HG03439 (cell line): ENCODE measurements at regions not wholly inside any gene's neighbourhood (a gene's known extent, or its start where the extent isn't known, plus 50 kb on each side); places are given as distances from the start of the nearest gene placed in this dataset.
"Not testable (repeated sequence)": the region's sequence is repeated elsewhere in the genome, so short reads cannot be mapped to it uniquely, and the experiment has no call there.

Experiments
- ATAC-seq: cut with Tn5 transposase; IDR thresholded peaks from one replicate; pipeline ENCODE4 v1.9.1; 2021; ENCODE audit warnings: mild to moderate bottlenecking, moderate library complexity; ENCODE audit not compliant: unreplicated experiment

DNA sequence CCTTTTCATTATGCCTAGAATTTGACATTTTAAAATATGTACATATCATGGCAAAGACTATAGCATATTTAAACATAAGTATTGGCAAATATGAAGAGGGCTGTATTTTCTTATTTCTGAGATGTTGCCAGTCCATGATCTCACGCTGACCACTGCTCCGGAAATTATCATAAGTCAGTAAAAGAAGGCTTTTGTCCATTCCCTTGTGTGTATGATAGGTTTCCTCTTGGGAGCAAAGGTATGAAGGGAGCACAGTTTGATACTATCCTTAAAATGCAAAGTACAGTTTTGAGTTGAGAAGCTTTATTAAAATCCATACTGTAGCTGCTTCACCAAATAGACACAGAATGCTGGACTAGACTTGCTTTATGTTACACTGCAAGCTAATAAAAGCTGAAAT is 52.6 kb upstream of the AGA start:
- no peak for ATAC-seq

DNA sequence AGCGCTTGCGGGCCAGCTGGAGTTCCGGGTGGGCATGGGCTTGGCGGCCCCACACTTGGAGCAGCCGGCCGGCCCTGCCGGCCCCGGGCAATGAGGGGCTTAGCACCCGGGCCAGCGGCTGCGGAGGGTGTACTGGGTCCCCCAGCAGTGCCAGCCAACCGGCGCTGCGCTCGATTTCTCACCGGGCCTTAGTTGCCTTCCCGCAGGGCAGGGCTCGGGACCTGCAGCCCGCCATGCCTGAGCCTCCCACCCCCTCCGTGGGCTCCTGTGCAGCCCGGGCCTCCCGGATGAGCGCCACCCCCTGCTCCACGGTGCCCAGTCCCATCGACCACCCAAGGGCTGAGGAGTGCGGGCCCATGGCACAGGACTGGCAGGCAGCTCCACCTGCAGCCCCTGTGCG is 53.4 kb upstream of the AGA start:
- ATAC-seq: not testable (repeated sequence)

DNA sequence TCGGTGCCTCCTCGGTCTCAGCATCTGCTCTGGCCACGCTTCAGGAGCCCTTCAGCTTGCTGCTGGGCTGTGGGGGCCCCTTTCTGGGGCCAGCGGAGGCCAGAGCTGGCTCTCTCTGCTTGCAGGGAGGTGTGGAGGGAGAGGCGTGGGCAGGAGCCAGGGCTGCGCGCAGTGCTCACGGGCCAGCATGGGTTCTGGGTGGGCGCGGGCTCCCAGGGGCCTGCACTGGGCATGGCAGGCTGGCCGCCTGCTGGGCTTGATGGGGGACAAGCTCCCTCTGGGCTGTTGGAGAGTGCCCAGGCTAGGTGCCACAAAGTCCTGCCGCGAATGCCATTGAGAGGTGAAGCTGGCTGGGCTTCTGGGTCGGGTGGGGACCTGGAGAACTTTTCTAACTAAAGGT is 57.3 kb upstream of the AGA start:
- no peak for ATAC-seq

DNA sequence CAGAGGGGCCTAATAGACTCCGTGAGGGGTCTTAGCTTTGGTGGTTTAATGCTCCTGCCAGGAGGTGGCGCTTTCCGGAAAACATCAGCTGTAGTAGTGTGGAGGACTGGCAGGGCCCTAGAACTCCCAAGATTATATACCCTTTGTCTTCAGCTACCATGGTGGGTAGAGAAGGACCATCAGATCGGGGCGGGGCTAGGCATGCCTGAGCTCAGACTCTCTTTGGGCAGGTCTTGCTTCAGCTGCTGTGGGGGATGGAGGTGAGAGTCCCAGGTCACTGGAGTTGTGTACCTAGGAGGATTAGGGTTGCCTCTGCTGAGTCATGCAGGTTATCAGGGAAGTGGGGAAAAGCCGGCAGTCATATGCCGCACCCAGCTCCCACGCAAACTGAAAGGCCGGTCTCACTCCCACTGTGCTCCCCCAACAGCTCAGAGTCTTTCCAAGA is 63.0 kb upstream of the AGA start:
- no peak for ATAC-seq

DNA sequence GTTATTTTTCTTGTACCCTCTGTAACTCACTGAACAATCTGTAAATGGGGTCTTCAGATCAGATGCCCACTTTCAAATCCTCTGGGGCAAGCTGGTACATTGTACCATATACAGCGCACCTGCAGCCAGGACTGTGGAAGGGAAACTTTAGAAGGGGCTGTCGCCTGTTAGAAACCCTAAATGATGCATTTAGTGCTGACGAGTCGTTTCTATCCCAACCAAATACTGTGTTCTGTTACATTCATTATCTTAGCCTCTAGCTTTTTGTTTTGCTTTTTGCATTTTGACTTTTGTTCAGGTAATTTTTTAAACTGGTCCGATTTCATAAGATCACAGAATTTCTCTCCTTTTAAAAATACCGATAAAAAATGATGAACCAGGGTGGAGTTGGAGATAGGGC is 66.4 kb upstream of the AGA start:
- no peak for ATAC-seq

DNA sequence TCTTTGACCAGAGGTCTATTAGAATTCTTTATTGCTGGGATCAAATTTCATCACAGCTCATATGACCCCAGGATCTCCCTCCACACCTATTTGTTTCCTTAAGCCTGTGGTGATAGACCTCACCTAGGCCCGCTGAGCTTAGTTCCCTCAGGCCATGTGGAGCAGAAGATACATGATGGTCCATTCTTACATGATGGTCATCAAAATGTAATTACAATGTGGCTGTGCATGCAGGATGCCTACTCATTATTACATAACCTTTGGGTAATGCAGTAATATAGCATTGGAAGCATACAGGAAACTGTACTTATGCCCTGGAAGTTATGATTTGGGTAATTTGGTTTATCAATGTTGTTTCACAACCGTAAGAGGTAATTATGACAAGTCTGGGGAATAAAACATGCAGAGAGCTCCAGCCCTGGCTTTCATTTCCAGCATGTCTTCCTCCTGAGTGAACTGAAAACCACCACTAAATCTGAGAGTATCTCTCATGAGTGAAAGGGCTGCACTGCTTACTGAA is 67.0 kb upstream of the AGA start:
- no peak for ATAC-seq

DNA sequence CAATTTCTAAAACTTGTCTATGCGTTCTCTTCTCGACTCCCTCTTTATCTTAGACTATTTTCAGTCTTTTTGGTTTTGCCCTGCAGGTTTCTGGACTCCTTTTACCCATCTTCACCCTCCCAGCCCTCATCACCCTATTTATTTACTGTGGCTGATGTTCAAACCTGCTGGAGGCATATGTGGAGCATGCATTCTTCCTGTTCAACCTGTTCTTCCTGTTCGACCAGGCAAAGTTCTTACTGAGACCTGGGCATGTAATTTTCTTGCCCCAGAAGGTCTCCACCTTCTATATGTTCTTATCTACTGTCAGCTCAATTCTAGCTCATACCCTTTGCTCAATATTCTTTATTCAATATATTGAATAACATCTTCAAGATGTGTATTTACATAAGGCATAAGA is 69.4 kb upstream of the AGA start:
- ATAC-seq: no peak

DNA sequence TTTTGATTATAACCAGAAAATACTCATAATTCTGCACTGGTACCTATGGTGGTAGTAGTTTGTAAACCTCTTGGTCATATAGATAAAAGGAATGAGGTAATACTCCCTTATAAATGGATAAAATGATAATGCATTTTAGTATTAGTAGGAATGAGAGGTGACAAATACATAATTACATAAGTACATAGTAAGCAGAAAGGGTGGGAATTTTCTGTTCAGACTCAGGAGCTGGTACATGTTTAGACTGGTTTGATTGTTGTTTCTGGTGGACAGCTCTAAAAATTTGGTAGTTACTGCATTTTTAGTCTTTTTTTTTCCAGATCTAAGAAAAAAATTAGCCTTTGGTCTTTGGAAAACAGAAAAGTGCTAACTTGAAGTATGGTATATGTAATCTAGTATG is 70.4 kb upstream of the AGA start:
- no peak for ATAC-seq

DNA sequence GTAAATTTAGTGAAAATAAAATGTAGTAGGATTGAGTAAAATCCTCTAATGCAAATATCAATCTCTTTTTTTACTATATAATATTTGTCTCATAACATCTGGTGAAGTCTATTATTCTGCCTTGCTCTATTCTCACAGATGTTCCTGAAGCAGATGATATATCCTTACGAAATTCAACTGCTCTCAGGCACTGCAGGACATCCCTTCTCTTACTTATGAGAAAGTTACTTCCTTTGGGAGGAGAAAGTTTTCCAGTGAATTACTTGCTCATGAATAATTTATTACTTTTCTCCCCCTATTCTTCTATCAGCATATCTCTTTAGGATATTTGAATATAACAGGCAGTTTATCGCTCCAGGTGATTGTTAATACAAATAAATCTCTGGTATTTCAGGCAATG is 75.6 kb upstream of the AGA start:
- no peak for ATAC-seq

DNA sequence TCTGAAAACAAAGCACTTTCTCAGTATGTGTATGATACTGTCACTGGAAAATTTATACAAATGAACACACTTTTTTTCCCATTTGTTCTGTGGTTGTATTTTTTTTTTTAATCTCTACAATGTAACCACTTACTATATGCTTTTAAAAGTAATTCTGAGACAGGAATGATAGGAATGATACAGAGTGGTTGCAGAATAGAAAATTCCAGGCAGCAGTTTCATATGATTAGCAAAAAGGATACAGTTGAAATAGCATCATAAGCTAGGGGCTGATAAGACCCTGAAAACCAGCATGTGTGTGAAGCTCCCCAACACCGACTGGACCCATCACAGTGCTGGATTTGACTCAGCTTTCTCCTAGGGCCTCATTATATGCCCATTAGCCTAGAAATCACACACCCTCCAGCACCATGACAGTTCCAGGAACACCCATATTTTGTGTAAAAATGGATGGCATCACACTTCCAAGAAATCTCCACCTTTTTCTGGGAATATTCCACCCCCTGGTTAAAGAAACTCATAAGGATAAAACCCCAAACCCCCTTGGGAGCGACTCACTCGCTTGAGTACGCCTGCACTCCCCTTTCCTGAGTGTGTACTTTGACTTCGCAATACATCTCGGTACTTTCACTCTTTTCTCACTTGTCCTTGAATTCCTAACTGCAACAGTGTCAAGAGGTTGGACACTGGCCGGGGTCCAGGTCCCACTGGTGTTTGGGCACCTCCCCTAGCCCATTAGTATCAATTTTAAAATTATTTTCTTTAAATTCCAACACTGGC is 77.4 kb upstream of the AGA start:
- ATAC-seq: no peak

DNA sequence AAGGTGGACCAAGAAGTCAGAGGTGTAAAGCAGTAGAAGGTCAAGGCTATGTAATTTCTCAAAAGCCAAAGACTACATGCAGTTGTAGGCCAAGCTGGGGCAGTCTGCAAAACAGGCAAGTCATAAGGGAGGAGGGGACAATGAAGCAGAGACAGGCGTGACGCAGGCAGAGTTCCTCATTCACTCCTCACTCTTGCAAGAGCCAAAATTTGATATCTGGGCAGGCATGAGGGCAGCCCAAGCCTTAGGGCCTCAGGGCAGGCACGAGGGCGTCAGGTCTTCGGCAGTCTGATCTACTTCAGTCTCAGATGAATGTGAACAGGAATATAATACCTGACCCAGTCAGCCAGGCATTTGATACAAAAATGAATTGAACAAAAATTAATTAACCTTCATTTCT is 86.4 kb upstream of the AGA start:
- no peak for ATAC-seq

DNA sequence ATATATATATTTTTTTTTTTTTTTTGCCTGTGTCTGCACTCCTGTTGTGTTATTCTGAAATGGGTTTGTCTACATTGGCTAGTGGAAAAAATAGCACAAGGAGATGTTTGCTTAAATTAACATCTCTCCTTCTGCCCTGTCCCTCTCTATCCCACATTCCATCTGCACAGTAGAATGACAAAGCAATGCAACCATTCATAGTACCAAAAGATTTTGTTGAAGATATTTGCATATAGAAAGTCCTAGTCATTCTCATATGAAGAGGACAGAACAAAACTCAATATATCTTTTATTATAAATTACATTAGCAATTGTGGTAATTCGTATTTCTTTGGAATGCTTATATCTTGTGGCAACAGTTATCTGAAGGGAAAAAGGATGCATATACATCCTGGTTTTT is 88.3 kb upstream of the AGA start:
- no peak for ATAC-seq

DNA sequence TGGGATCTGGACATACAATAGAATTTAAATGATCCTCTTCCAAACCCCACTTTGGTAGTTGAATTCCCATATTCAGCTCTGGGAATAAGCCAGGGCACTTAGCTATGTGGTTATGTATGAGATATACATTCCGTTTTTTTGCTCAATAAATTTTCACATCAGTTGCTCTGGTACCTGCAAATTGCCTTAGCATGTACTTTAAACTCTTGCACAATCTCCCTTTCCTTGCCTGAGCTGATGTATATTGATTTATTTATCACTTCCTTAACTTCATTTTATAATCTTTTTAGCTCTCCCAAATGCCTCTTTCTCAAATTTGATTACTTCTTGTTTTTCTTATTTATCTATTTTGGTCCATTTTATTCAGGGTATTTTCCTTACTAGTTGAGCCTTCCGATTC is 90.1 kb upstream of the AGA start:
- no peak for ATAC-seq

DNA sequence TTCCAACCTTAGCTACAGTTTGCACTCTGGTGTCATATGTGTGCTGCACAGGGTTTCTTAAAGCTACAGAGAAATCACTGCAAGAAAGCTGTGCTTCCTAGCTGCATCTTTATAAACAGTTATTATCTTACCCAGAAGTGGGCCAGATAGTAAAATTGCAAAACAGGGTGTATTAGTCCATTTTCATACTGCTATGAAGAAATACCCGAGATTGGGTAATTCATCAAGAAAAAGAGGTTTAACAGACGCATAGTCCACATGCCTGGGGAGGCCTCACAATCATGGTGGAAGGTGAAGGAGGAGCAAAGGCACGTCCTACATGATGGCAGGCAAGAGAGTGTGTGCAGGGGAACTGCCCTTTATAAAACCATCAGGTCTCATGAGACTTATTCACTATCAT is 92.6 kb upstream of the AGA start:
- ATAC-seq: not testable (repeated sequence)

DNA sequence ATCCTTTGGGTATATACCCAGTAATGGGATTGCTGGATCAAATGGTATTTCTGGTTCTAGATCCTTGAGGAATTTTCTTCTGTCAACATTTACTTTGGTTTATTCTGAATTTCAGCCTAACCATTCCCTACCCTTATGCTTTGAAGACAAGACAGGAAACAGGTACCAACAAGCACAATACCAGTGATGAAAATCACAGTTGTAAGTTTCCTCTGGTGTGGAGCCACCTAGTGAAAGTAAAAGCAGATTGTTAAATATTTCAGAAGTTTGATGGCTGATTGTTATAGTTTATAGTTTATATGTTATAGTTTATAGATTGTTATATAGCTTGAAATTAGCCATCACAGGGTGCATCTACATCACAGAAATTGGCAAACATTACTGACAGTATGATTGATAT is 104.5 kb upstream of the AGA start:
- ATAC-seq: no peak

DNA sequence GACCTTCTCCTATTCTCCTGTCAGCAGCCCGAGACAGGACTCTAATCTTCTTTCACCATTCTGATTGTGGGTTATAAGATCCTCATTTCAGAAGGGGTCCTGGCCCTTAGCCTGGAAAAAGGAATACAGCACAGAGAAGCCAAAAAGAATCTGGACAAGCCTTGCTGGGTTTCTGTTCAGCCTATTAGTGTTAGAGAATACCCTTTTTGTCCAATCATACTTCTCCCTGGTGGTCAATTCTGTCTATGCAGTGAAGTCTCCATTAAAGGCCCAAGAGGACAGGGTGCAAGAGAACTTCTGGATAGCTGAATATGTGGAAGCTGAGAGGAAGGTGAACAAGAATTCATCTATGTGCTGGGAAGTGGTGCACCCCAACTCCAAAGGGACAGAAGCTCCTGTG is 105.7 kb upstream of the AGA start:
- ATAC-seq: no peak

DNA sequence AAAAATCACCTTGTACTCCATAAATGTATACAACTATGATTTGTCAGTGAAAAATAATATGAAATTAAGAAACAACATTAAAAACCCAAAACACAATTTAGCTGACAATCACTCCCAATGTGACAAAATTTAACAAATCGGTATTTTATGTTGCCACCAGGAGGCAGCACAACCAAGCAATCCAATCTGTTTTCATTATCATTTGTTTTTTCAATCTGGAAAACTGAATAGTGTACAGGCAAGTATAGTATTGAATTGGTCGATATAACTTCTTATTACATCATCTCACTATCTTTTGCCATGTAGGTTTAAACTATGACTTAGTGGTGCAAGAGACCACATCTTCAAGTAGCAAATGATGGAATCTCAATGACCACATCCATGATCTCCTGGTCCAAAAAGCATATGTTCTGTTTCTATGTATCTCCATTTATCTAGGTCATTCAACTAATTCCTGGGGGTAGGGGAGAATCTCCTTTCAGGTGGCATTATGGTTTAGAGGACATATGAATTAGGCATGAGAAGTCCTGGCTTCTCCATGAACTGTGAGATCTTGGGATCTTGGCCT is 112.9 kb upstream of the AGA start:
- no peak for ATAC-seq

DNA sequence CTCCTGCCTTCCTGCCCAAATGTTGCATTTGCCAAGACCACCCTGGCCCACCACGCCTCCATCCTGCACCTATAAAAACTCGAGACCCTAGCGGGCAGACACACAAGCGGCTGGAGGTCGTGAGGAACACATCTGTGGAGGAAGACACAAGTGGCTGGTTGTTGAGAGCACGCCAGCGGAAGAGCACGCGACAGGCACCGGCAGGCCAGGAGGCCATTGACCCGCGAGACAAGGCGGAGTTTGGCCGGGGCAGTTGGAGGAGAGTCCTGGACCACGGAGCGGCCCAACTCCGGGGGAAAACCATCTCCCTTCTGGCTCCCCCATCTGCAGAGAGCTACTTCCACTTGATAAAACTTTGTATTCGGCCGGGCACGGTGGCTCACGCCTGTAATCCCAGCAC is 115.2 kb upstream of the AGA start:
- ATAC-seq: no peak

DNA sequence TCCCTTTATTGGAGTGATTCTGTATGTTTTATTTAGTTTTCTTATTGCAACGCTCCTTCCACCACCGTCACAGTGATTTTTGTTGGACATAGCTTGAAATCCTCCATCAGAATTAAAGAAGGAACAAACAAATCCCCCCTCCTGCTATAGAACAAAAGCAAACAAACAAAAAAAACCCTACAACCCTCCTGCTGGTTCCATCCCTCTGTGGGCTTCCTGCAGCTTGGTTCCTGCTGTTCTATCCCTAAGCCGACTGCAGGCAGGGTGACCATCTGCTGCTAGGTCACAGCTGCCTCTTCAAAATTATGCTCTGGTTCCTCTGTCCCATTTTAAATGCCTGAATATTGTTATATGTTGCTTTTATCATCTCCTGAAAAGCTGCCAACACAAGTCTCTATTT is 116.8 kb upstream of the AGA start:
- no peak for ATAC-seq

DNA sequence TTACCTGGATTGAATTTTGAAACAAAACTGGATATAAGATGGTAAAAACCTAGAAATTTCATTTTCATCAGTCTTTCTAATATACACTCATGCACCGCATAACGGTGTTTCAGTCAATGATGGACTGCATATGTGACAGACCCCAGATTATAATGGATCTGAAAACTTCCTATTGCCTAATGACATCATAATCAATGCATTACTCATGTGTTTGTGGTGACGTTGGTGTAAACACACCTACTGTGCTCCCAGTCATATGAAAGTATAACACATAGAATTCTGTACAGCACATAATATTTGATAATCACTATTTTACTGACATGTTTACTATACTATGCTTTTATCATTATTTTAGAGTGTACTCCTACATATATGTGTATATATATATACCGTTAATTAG is 119.9 kb upstream of the AGA start:
- ATAC-seq: no peak

DNA sequence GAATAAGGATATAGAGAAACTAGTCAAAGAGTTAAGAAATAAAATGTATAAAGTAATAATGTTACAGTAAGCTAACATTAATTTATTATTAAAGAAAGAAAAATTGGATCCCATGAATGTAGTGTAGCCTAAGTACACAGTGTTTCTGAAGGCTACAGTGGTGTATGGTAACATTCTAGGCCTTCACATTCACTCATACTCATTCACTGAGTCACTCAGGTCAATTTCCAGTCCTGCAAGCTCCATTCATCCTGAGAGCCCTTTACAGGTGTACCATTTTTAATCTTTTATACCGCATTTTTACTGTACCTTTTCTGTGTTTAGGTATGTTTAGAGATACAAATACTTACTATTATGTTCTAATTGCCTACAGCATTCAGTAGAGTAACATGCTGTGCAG is 120.6 kb upstream of the AGA start:
- no peak for ATAC-seq

DNA sequence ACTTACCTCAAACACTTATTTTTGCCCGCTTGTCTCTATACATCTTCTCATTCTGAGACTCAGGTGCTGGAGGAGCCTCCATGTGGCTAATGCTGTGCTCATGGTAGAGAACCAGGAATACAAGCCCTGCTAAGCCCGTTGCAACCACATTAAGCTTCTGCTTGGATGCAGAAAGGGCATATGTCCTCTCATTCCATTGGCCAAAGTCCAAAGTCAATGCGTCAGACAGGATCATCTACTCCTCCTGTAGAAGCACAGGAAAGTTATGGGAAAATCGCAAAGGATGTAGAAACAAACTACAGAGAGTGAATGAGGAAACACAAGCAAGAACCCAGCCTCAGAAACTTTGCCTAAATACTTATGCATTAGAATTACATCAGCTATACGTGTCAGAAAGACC is 124.5 kb upstream of the AGA start:
- no peak for ATAC-seq

DNA sequence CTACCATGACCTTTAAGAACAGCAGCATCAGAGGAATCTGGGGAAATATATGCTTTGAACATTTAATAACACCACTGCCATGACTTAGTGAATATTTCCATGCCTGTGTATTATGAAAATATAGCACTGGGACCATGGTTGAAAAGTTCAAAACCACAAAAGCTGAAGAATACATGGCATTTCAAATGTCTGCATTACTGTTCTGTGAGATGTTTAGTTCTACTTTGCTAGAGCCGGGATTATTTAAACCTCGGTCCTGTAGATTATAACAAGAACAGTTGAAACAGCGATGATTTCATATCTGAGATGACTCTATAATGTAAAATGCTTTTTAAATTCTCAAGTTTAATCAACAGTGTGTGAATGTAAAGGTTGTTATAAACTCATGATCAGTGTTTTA is 126.7 kb upstream of the AGA start:
- ATAC-seq: no peak
